Thyroid gland (tissue), 4 donors: ENCODE measurements at regions not wholly inside any gene's neighbourhood (a gene's known extent, or its start where the extent isn't known, plus 50 kb on each side); places are given as distances from the start of the nearest gene placed in this dataset.

Source experiments
- CTCF ChIP-seq, 6 experiments: fragments of 200-600 bp in 3 of 6; fragments of 450-650 bp in 3 of 6; sonication (generic) in 3 of 6; IDR thresholded peaks; one replicate each; pipeline ENCODE4 v1.5.1; 2016 to 2019; ENCODE audit warnings: antibody characterized with exemption in 6 of 6, mild to moderate bottlenecking in 2 of 6, inconsistent platforms in 1 of 6, moderate library complexity in 1 of 6
- POLR2A ChIP-seq, 2 donors: fragments of 450-650 bp; IDR thresholded peaks; one replicate each; pipeline ENCODE4 v1.6.1; 2017; ENCODE audit warnings: antibody characterized with exemption in 2 of 2, mild to moderate bottlenecking in 2 of 2, moderate library complexity in 1 of 2

GRCh38 chr18:6571239-6571602 is 156.5 kb upstream of the L3MBTL4 start:
- no peak for TF ChIP-seq POLR2A (IDR thresholded peaks at IDR 0.05)
- no peak for TF ChIP-seq CTCF (IDR thresholded peaks at IDR 0.05)
